ENCODE measurements at regions not wholly inside any gene's neighbourhood (a gene's known extent, or its start where the extent isn't known, plus 50 kb on each side); places are given as distances from the start of the nearest gene placed in this dataset.

- H4K20me1 ChIP-seq (ENCODE audit: insufficient read depth) = no peaks in the 10 kb centered on the region
- CTCF ChIA-PET = interaction anchor here (1.6 kb wide), 1 partner anchor 788 kb away, joined by 4 read pairs; no protein-coding TSS in a partner anchor
- RAD21 ChIA-PET (ENCODE audit: low non-redundant PET in 1 of 2, low total read pairs in 2 of 2, uncharacterized antibody in 2 of 2, unreplicated experiment in 2 of 2) = no interaction called here
- H3K4me3 ChIP-seq (replicated peaks in 1 of 2; ENCODE audit: low read depth in 1 of 2, low read length in 2 of 2) = no peak overlapping the region
- no TSS peak for BruUV-seq (replicated peaks)
- no peak overlapping the region for H2AFZ ChIP-seq (ENCODE audit: low read depth, low read length, poor library complexity, severe bottlenecking)
- H3K27ac ChIP-seq (ENCODE audit: low read depth, low read length) = no peak overlapping the region
- H3K4me2 ChIP-seq (ENCODE audit: low read length) = no peak overlapping the region
- intact Hi-C loops (cut with micrococcal nuclease) = no loop called here
- H3K27me3 ChIP-seq (ENCODE audit: insufficient read depth, low read length) = no peaks in the 10 kb centered on the region
- DNase-seq (ENCODE audit: low read depth, low spot score) = no peak
- peaks cover 0 to 7% of the 10 kb centered on the region in 2 experiments; a peak in 2 of 4 replicates for H3K36me3 ChIP-seq (ENCODE audit: control insufficient read depth in 1 of 2, insufficient read depth in 2 of 2, low read length in 2 of 2)
- TF ChIP-seq ZFX (IDR thresholded peaks at IDR 0.05) (no peak), ZNF274 (IDR thresholded peaks at IDR 0.05; ENCODE audit: low read depth, low read length) (no peak), SRF (IDR thresholded peaks at IDR 0.05; ENCODE audit: low read depth) (no peak), CEBPB (IDR thresholded peaks at IDR 0.05; ENCODE audit: low read depth) (no peak), SP1 (IDR thresholded peaks at IDR 0.05; ENCODE audit: low read depth) (no peak), EZH2phosphoT487 (IDR thresholded peaks at IDR 0.05; ENCODE audit: borderline replicate concordance) (no peak), ELF1 (IDR thresholded peaks at IDR 0.05; ENCODE audit: borderline replicate concordance, low read depth) (no peak), EGR1 (IDR thresholded peaks at IDR 0.05; ENCODE audit: low read depth) (no peak), ATF3 (IDR thresholded peaks at IDR 0.05) (no peak), ZBTB33 (IDR thresholded peaks at IDR 0.05; ENCODE audit: extremely low read depth, insufficient replicate concordance, low read length) (no peak), REST (IDR thresholded peaks at IDR 0.05; ENCODE audit: low read depth) (no peak)
- no peak for ATAC-seq
- peaks cover 61% of the 10 kb centered on the region for H3K79me2 ChIP-seq (ENCODE audit: insufficient read depth, low read length)
- no peaks in the 10 kb centered on the region for H3K9me2 ChIP-seq (ENCODE audit: insufficient read depth)
- H3K9me3 ChIP-seq (ENCODE audit: control insufficient read depth in 1 of 2, insufficient read depth in 1 of 2, low read depth in 1 of 2, low read length in 2 of 2) = no peaks in the 10 kb centered on the region
- H3K9ac ChIP-seq (ENCODE audit: low read length) = no peak overlapping the region
- peaks cover 0 to 21% of the 10 kb centered on the region in 2 experiments; a peak in 3 of 4 replicates for H3K4me1 ChIP-seq (ENCODE audit: control insufficient read depth in 1 of 2, insufficient read depth in 2 of 2, low read length in 2 of 2)
- POLR2A ChIA-PET = no interaction called here
Measured at GRCh38 chrX:131826572-131826971, 196.5 kb upstream of the STK26 start.
